Esophagus muscularis mucosa (tissue), 4 donors: ENCODE measurements at regions not wholly inside any gene's neighbourhood (a gene's known extent, or its start where the extent isn't known, plus 50 kb on each side); places are given as distances from the start of the nearest gene placed in this dataset.

Experiments used
- DNase-seq: peaks from one replicate; pipeline ENCODE4 v3.0.0-alpha.2; 2017; ENCODE audit errors: extremely low spot score
- H3K27ac ChIP-seq, 4 donors: fragments of 200-600 bp; sonication (generic); replicated peaks in 1 of 4; 1 replicate in 3 of 4; 2 replicates in 1 of 4; pipeline ENCODE4 v1.5.1; 2016 to 2019; ENCODE audit warnings: mild to moderate bottlenecking in 1 of 4
- H3K27me3 ChIP-seq, 4 donors: fragments of 200-600 bp; sonication (generic); one replicate each; pipeline versions ENCODE4 v1.5.1 to v1.6.0; 2016 to 2019
- H3K36me3 ChIP-seq, 4 donors: fragments of 200-600 bp; sonication (generic); one replicate each; pipeline ENCODE4 v1.5.1; 2016 to 2019
- H3K4me1 ChIP-seq, 4 donors: fragments of 200-600 bp; sonication (generic); one replicate each; pipeline ENCODE4 v1.5.1; 2016 to 2019
- H3K4me3 ChIP-seq, 4 donors: fragments of 200-600 bp; sonication (generic); 1 replicate in 2 of 4; 2 replicates in 2 of 4; pipeline ENCODE4 v1.5.1; 2016 to 2019; ENCODE audit warnings: mild to moderate bottlenecking in 4 of 4, moderate library complexity in 1 of 4
- H3K9me3 ChIP-seq, 4 donors: fragments of 200-600 bp; sonication (generic); 1 replicate in 3 of 4; 2 replicates in 1 of 4; pipeline ENCODE4 v1.5.1; 2016 to 2019
- CTCF ChIP-seq, 3 experiments: fragments of 200-600 bp in 2 of 3; fragments of 450-650 bp in 1 of 3; sonication (generic) in 2 of 3; IDR thresholded peaks; one replicate each; pipeline ENCODE4 v1.5.1; 2017 to 2019; ENCODE audit warnings: antibody characterized with exemption in 3 of 3, mild to moderate bottlenecking in 2 of 3, moderate library complexity in 1 of 3
- EP300 ChIP-seq: sonication (generic); formaldehyde crosslinking; IDR thresholded peaks from one replicate; pipeline ENCODE4 v1.6.1; 2017; ENCODE audit warnings: antibody characterized with exemption
- POLR2A ChIP-seq: fragments of 450-650 bp; IDR thresholded peaks from one replicate; pipeline ENCODE4 v1.6.1; 2017; ENCODE audit warnings: antibody characterized with exemption, moderate library complexity, mild to moderate bottlenecking, low read depth
- POLR2AphosphoS5 ChIP-seq, 2 donors: sonication (generic); formaldehyde crosslinking; IDR thresholded peaks; one replicate each; pipeline ENCODE4 v1.6.1; 2017; ENCODE audit warnings: antibody characterized with exemption in 2 of 2
- WGBS: methylation state at CpG from one replicate; pipeline ENCODE4 v1.1.5; 2018; 5-methylcytosine and 5-hydroxymethylcytosine counted together
- intact Hi-C: fragments of 100-400 bp; cut with DNase I; formaldehyde crosslinking; loops from one replicate; pipeline ENCODE4 v1.15.1; 2023

- intact Hi-C loops = no loop called here
- peaks cover 27 to 75% (median 57%) of the 10 kb centered on the region in 4 donors for H3K4me1 ChIP-seq
- no peak overlapping the region for H3K27ac ChIP-seq
- H3K36me3 ChIP-seq = no peaks in the 10 kb centered on the region
- no peak for DNase-seq
- no peak overlapping the region for H3K4me3 ChIP-seq
- no peaks in the 10 kb centered on the region for H3K9me3 ChIP-seq
- no peaks in the 10 kb centered on the region for H3K27me3 ChIP-seq
- 66% methylated on average over 8 of the region's 8 CpGs for WGBS
- TF ChIP-seq CTCF (IDR thresholded peaks at IDR 0.05) (no peak), POLR2AphosphoS5 (IDR thresholded peaks at IDR 0.05) (no peak), EP300 (no peak), POLR2A (no peak)
These were observed 64.8 kb downstream of the NAV1 start for GRCh38 chr1:201603613-201604232.

GRCh38 chr1:201605385-201606010, 66.6 kb downstream of the NAV1 start:
- no peak for DNase-seq
- WGBS = 84% methylated on average over 3 of the region's 3 CpGs
- H3K9me3 ChIP-seq = no peaks in the 10 kb centered on the region
- no peak for TF ChIP-seq CTCF (IDR thresholded peaks at IDR 0.05)
- TF ChIP-seq POLR2A = no peak
- TF ChIP-seq POLR2AphosphoS5 (IDR thresholded peaks at IDR 0.05) = no peak
- TF ChIP-seq EP300 = no peak
- no peak overlapping the region for H3K27ac ChIP-seq
- intact Hi-C loops = no loop called here
- H3K4me3 ChIP-seq = no peak overlapping the region
- peaks cover 40 to 73% (median 52%) of the 10 kb centered on the region in 4 donors for H3K4me1 ChIP-seq
- H3K27me3 ChIP-seq = no peaks in the 10 kb centered on the region
- H3K36me3 ChIP-seq = no peaks in the 10 kb centered on the region

DNA sequence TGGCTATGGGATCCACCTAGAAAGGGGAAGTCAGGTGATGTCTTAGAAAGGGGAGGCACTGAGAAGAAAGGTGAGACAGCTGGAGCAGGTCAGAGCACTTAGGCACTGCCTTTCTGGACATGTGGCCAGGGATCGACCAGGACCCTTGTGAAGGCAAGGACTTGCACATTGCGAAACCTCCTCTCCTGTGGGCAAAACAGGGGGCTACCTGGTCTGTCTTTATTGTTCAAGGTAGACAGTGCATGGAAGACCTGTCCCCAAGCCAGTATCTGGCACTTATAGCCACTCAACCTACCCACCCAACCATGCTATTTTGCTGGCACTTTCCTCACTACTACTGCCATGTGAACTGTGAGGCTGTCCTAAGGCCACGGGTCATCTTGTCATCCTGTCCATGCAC, 67.2 kb downstream of the NAV1 start:
- 60% methylated on average over 3 of the region's 3 CpGs for WGBS
- Histone ChIP-seq H3K27ac (no peak overlapping the region), H3K4me3 (no peak overlapping the region), H3K4me1 (peaks cover 40 to 67% (median 46%) of the 10 kb centered on the region in 4 donors), H3K9me3 (no peaks in the 10 kb centered on the region), H3K27me3 (no peaks in the 10 kb centered on the region), H3K36me3 (no peaks in the 10 kb centered on the region)
- no peak for TF ChIP-seq EP300
- TF ChIP-seq CTCF (IDR thresholded peaks at IDR 0.05) = no peak
- TF ChIP-seq POLR2AphosphoS5 (IDR thresholded peaks at IDR 0.05) = no peak
- TF ChIP-seq POLR2A = no peak
- DNase-seq = no peak
- intact Hi-C loops = no loop called here

DNA sequence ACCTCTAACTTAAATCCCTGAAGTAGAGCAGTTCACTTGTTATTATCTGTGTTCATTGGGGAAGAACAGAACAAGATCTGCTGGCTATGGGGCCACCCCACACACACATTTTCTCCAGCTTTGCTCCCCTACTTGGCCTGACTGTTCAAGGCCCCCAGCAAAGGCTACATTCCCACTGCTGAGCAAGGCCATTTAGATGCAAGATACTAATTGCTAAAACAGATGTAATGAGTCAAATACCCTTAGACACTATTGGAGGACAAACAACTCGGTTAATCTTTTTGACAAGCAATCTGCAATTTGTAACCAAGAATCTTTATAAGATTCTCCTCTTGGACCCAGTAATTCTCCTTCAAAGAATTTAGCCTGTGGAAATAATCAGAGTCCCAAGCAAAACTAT, 67.7 kb downstream of the NAV1 start:
- intact Hi-C loops = no loop called here
- DNase-seq = no peak
- WGBS = 94% methylated on average over 1 of the region's 1 CpG
- no peak overlapping the region for H3K27ac ChIP-seq
- no peaks in the 10 kb centered on the region for H3K27me3 ChIP-seq
- H3K4me3 ChIP-seq = no peak overlapping the region
- no peaks in the 10 kb centered on the region for H3K36me3 ChIP-seq
- peaks cover 40 to 63% (median 46%) of the 10 kb centered on the region in 4 donors for H3K4me1 ChIP-seq
- H3K9me3 ChIP-seq = no peaks in the 10 kb centered on the region
- TF ChIP-seq POLR2AphosphoS5 (IDR thresholded peaks at IDR 0.05) = no peak

DNA sequence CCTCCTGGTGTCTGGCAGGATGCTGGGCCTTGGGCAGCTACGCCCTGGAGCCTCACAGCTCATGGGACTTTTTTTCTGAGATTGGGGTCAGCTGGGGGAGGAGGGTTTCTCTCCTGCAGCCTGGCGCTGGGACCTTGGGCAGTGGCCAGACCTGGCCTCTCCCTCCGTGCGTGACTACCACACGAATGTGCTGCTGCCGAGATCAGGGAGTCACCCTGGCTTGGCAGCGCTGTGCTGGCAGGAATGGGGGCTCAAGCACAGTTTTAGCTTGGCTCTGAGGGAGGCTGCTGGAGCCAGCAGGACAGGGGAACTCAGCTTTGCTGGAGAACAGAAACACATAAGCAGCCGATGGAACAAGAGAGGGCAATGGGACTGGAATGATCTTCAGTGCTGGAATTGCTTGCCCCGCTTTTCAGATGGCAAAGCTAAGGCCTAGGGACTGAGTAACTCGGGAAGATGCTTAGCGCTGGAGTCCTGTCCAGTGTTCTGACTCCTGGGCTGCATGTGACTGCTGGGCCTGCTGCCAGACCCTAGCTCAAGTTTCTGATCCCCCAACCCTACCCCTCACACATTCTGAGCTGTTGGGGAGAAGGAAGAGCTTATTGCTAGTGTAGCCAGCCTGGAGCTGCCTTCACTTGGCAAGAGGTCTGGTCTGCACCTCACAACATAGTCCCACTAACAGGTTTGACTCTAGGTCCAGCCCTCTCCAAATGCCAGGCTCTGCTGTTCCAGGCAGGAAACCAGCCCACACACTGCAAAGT, 69.9 kb downstream of the NAV1 start:
- DNase-seq = no peak
- H3K27me3 ChIP-seq = no peaks in the 10 kb centered on the region
- H3K9me3 ChIP-seq = no peaks in the 10 kb centered on the region
- 73% methylated on average over 9 of the region's 11 CpGs for WGBS
- intact Hi-C loops = no loop called here
- TF ChIP-seq EP300 (no peak), POLR2AphosphoS5 (IDR thresholded peaks at IDR 0.05) (no peak), POLR2A (no peak), CTCF (IDR thresholded peaks at IDR 0.05) (no peak)
- H3K27ac ChIP-seq = no peak overlapping the region
- no peaks in the 10 kb centered on the region for H3K36me3 ChIP-seq
- peaks cover 26 to 47% (median 34%) of the 10 kb centered on the region in 4 donors for H3K4me1 ChIP-seq
- H3K4me3 ChIP-seq = no peak overlapping the region
